Activated CD4-positive, alpha-beta memory T cell treated with anti-CD3 and anti-CD28 coated beads for 36 hours (primary cell): ENCODE measurements at regions not wholly inside any gene's neighbourhood (a gene's known extent, or its start where the extent isn't known, plus 50 kb on each side); places are given as distances from the start of the nearest gene placed in this dataset.

ENCODE experiments used
- CTCF ChIA-PET: fragments of 350-600 bp; sonication (Branson Sonifier 250); formaldehyde crosslinking; loops from one replicate; lab custom pipeline; 2021; ENCODE audit warnings: antibody characterized with exemption, inconsistent platforms; lab: Charles Lee
- POLR2A ChIA-PET: fragments of 350-600 bp; sonication (Branson Sonifier 250); formaldehyde crosslinking; loops from one replicate; lab custom pipeline; 2021; ENCODE audit warnings: antibody characterized with exemption; lab: Charles Lee
- DNase-seq: peaks from one replicate; pipeline ENCODE4 v3.0.0-alpha.2; 2020
- H3K27ac Mint-ChIP-seq: one replicate; pipeline ENCODE4 v1.8.0; 2021; ENCODE audit warnings: mixed read lengths
- H3K27me3 Mint-ChIP-seq: one replicate; pipeline ENCODE4 v1.8.0; 2021; ENCODE audit warnings: mixed read lengths
- H3K36me3 Mint-ChIP-seq: one replicate; pipeline ENCODE4 v1.8.0; 2021; ENCODE audit warnings: mixed read lengths
- H3K4me1 Mint-ChIP-seq: one replicate; pipeline ENCODE4 v1.8.0; 2021; ENCODE audit warnings: low read depth, mixed read lengths
- H3K4me3 Mint-ChIP-seq: one replicate; pipeline ENCODE4 v1.8.0; 2021; ENCODE audit warnings: mild to moderate bottlenecking, mixed read lengths
- H3K9me3 Mint-ChIP-seq: one replicate; pipeline ENCODE4 v1.8.0; 2021; ENCODE audit warnings: mixed read lengths
- intact Hi-C: fragments of 100-400 bp; cut with micrococcal nuclease; formaldehyde crosslinking; loops from one replicate; pipeline ENCODE4 v1.15.1; 2023

- Mint-ChIP-seq H3K9me3 (peaks cover 4% of the 10 kb centered on the region), H3K27me3 (no peaks in the 10 kb centered on the region), H3K36me3 (no peaks in the 10 kb centered on the region), H3K4me1 (no peaks in the 10 kb centered on the region), H3K4me3 (no peak overlapping the region), H3K27ac (no peak overlapping the region)
- POLR2A ChIA-PET, result no interaction called here
- no peak for DNase-seq
- CTCF ChIA-PET, result no interaction called here
- intact Hi-C loops, result no loop called here
Measured at GRCh38 chr6:84390851-84391250, 163.4 kb upstream of the CEP162 start.

- H3K27ac Mint-ChIP-seq, result no peak overlapping the region
- peaks cover 8% of the 10 kb centered on the region for H3K9me3 Mint-ChIP-seq
- no peak for DNase-seq
- CTCF ChIA-PET, result no interaction called here
- POLR2A ChIA-PET, result no interaction called here
- intact Hi-C loops, result no loop called here
- no peaks in the 10 kb centered on the region for H3K27me3 Mint-ChIP-seq
- no peak overlapping the region for H3K4me3 Mint-ChIP-seq
- H3K4me1 Mint-ChIP-seq, result no peaks in the 10 kb centered on the region
- no peaks in the 10 kb centered on the region for H3K36me3 Mint-ChIP-seq
Measured at GRCh38 chr6:84390334-84390733, 162.9 kb upstream of the CEP162 start.

GRCh38 chr6:84379142-84379541 lies 151.7 kb upstream of the CEP162 start:
- DNase-seq, result no peak
- Mint-ChIP-seq H3K36me3 (no peaks in the 10 kb centered on the region), H3K9me3 (peaks cover 4% of the 10 kb centered on the region), H3K27me3 (no peaks in the 10 kb centered on the region), H3K4me3 (no peak overlapping the region), H3K4me1 (no peaks in the 10 kb centered on the region), H3K27ac (no peak overlapping the region)
- ChIA-PET POLR2A (no interaction called here), CTCF (no interaction called here)
- intact Hi-C loops, result no loop called here

- Mint-ChIP-seq H3K4me3 (no peak overlapping the region), H3K9me3 (no peaks in the 10 kb centered on the region), H3K36me3 (no peaks in the 10 kb centered on the region), H3K4me1 (no peaks in the 10 kb centered on the region), H3K27ac (no peak overlapping the region), H3K27me3 (no peaks in the 10 kb centered on the region)
- intact Hi-C loops, result no loop called here
- DNase-seq, result no peak
- ChIA-PET CTCF (no interaction called here), POLR2A (no interaction called here)
Measured at GRCh38 chr6:84372290-84372689, 144.8 kb upstream of the CEP162 start.

GRCh38 chr6:84371681-84372080 lies 144.2 kb upstream of the CEP162 start:
- POLR2A ChIA-PET, result no interaction called here
- DNase-seq, result no peak
- H3K4me1 Mint-ChIP-seq, result no peaks in the 10 kb centered on the region
- CTCF ChIA-PET, result no interaction called here
- no peak overlapping the region for H3K27ac Mint-ChIP-seq
- no peaks in the 10 kb centered on the region for H3K9me3 Mint-ChIP-seq
- no peak overlapping the region for H3K4me3 Mint-ChIP-seq
- intact Hi-C loops, result no loop called here
- no peaks in the 10 kb centered on the region for H3K36me3 Mint-ChIP-seq
- no peaks in the 10 kb centered on the region for H3K27me3 Mint-ChIP-seq

- Mint-ChIP-seq H3K27ac (no peak overlapping the region), H3K9me3 (no peaks in the 10 kb centered on the region), H3K36me3 (no peaks in the 10 kb centered on the region), H3K27me3 (no peaks in the 10 kb centered on the region), H3K4me3 (no peak overlapping the region), H3K4me1 (no peaks in the 10 kb centered on the region)
- POLR2A ChIA-PET, result no interaction called here
- intact Hi-C loops, result no loop called here
- CTCF ChIA-PET, result no interaction called here
- DNase-seq, result no peak
Measured at GRCh38 chr6:84362193-84362821, 134.9 kb upstream of the CEP162 start.

GRCh38 chr6:84361372-84362192 lies 134.1 kb upstream of the CEP162 start:
- intact Hi-C loops, result no loop called here
- Mint-ChIP-seq H3K27ac (no peak overlapping the region), H3K4me3 (no peak overlapping the region), H3K4me1 (no peaks in the 10 kb centered on the region), H3K36me3 (no peaks in the 10 kb centered on the region), H3K27me3 (no peaks in the 10 kb centered on the region), H3K9me3 (no peaks in the 10 kb centered on the region)
- DNase-seq, result no peak
- POLR2A ChIA-PET, result no interaction called here
- CTCF ChIA-PET, result no interaction called here

GRCh38 chr6:84360039-84360438 lies 132.6 kb upstream of the CEP162 start:
- Mint-ChIP-seq H3K27ac (no peak overlapping the region), H3K27me3 (no peaks in the 10 kb centered on the region), H3K9me3 (peaks cover 2% of the 10 kb centered on the region), H3K36me3 (no peaks in the 10 kb centered on the region), H3K4me3 (no peak overlapping the region), H3K4me1 (no peaks in the 10 kb centered on the region)
- intact Hi-C loops, result no loop called here
- CTCF ChIA-PET, result no interaction called here
- POLR2A ChIA-PET, result no interaction called here
- no peak for DNase-seq

GRCh38 chr6:84358581-84358980 lies 131.1 kb upstream of the CEP162 start:
- Mint-ChIP-seq H3K4me3 (no peak overlapping the region), H3K36me3 (no peaks in the 10 kb centered on the region), H3K4me1 (no peaks in the 10 kb centered on the region), H3K9me3 (peaks cover 3% of the 10 kb centered on the region), H3K27me3 (no peaks in the 10 kb centered on the region), H3K27ac (no peak overlapping the region)
- no peak for DNase-seq
- ChIA-PET POLR2A (no interaction called here), CTCF (no interaction called here)
- intact Hi-C loops, result no loop called here

GRCh38 chr6:84357631-84358030 lies 130.2 kb upstream of the CEP162 start:
- Mint-ChIP-seq H3K4me1 (no peaks in the 10 kb centered on the region), H3K27ac (no peak overlapping the region), H3K27me3 (no peaks in the 10 kb centered on the region), H3K9me3 (peaks cover 3% of the 10 kb centered on the region), H3K36me3 (no peaks in the 10 kb centered on the region), H3K4me3 (no peak overlapping the region)
- CTCF ChIA-PET, result no interaction called here
- intact Hi-C loops, result no loop called here
- POLR2A ChIA-PET, result no interaction called here
- DNase-seq, result no peak

- no peaks in the 10 kb centered on the region for H3K4me1 Mint-ChIP-seq
- H3K9me3 Mint-ChIP-seq, result peaks cover 3% of the 10 kb centered on the region
- ChIA-PET POLR2A (no interaction called here), CTCF (no interaction called here)
- H3K27ac Mint-ChIP-seq, result no peak overlapping the region
- no peak for DNase-seq
- H3K36me3 Mint-ChIP-seq, result no peaks in the 10 kb centered on the region
- H3K4me3 Mint-ChIP-seq, result no peak overlapping the region
- intact Hi-C loops, result no loop called here
- H3K27me3 Mint-ChIP-seq, result no peaks in the 10 kb centered on the region
Measured at GRCh38 chr6:84356907-84357306, 129.5 kb upstream of the CEP162 start.

- Mint-ChIP-seq H3K27ac (no peak overlapping the region), H3K4me3 (no peak overlapping the region), H3K4me1 (no peaks in the 10 kb centered on the region), H3K27me3 (no peaks in the 10 kb centered on the region), H3K36me3 (no peaks in the 10 kb centered on the region), H3K9me3 (peaks cover 3% of the 10 kb centered on the region)
- ChIA-PET POLR2A (no interaction called here), CTCF (no interaction called here)
- intact Hi-C loops, result no loop called here
- no peak for DNase-seq
Measured at GRCh38 chr6:84353459-84354423, 126.3 kb upstream of the CEP162 start.
